HG02642 (cell line): ENCODE measurements at regions not wholly inside any gene's neighbourhood (a gene's known extent, or its start where the extent isn't known, plus 50 kb on each side); places are given as distances from the start of the nearest gene placed in this dataset.
"Not testable (repeated sequence)": the region's sequence is repeated elsewhere in the genome, so short reads cannot be mapped to it uniquely, and the experiment has no call there.

Experiments
- ATAC-seq: cut with Tn5 transposase; IDR thresholded peaks from one replicate; pipeline ENCODE4 v1.9.1; 2021; ENCODE audit warnings: mild to moderate bottlenecking; ENCODE audit not compliant: unreplicated experiment, poor library complexity

DNA sequence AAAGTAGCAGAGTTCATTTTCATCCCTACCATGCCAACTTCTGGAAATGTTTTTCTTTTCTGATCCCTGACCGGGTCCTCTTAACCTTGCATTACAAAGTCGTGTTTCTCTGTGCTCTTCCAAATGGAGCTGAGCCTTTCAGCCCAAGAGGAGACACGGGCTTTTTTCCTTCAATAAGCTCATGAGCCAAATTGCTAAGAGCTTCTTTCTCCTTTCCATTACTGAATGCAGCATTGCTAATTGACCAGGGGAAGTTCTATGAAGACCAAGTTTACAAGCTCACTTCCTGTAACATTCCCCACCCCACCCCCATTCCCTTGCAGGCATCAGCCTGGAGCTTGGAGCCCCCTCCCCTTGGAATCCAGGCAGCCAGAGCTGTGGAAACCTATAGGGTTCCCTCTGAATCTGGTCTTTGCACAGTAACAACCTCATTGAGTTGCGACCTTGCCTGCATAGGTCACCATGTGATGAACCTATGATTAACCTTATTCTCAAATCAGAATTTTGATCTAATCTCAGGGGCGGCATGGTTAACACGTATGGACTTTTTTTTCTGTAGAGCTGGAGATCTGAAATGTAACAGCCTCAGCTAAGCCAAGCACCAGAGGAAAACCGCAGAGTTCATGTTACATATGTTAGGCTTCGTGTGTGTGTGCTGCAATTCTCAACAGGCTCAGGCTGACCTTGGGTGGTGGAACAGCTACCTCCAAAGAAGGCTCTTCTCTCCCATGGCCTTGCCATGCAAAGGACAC, 395.7 kb upstream of the ZNF462 start:
- no peak for ATAC-seq

DNA sequence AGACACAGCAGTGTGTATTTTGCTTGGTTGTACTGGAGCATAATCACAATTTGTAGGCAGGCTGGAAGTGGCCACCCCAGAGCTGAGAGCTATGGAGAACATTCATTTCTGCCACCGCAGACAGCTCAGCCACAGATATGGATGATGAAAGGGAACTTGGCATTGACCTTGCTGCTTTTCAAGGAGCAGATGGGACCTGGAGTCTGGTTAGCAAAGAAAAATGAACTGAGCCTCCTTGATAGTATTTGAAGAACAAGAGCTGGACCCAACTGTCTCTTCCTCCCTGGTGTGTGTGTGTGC, 395.2 kb upstream of the ZNF462 start:
- no peak for ATAC-seq

- peak; percentile 75 for ATAC-seq
These were observed 394.5 kb upstream of the ZNF462 start for GRCh38 chr9:106468431-106468830.

DNA sequence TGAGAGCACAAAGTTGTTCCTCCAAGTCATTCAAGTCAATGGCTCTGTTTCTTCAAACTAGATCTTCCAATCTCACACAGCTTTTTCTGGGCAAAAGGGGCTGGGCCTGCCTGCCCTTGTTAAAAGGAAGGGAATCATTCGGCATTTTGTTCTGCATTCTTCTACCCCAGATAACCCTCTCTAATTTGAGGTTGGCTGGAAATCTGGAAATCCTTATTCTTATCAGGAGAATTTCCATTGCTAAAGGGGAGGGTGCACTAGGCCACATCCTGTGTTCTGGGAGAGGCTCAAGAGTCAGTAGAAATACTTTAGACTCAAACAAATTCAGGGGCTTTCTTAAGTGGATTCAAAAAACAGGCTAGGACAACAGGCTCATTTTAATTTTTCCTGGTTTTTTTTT, 384.7 kb upstream of the ZNF462 start:
- ATAC-seq = no peak

DNA sequence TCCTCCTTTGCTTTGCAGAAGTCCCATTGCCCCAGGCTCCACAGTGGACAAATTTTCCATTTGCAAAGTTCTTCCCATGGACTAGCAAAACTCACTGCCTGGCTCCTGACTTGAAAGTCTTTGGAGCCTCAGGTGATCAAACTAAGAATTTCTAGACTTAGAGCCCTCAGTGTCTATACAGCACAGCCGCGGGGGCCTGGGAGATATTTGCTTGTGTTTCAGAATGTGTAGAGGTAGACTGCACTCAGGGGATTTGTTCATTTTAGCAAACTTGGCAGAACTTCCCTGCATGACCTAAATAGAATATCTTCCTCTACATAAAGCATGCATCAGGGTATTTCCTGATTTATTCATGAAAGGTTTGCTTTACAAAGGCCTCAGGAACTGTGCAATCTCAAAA, 384.2 kb upstream of the ZNF462 start:
- no peak for ATAC-seq

DNA sequence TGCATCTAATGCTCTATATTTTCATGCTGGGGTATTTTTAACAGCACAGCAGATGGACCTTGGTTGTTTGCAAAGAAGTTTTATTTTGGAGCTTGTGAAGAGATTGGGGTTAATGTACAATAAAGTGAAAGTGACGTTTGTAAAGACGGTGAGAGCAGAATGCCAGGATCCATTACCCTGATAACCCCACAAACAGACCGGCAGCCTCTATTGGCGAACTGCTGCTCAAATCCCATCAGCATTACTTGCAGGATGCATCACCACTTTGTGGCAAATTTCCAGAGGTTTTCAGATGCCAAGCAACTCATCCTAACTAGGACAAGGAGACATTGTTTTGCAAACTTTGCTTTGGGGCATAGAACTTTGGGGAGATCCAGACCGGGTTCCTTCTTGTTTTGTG, 383.3 kb upstream of the ZNF462 start:
- ATAC-seq = no peak

- ATAC-seq = no peak
These were observed 381.9 kb upstream of the ZNF462 start for GRCh38 chr9:106481013-106481609.

GRCh38 chr9:106482733-106483132, 380.2 kb upstream of the ZNF462 start:
- no peak for ATAC-seq

DNA sequence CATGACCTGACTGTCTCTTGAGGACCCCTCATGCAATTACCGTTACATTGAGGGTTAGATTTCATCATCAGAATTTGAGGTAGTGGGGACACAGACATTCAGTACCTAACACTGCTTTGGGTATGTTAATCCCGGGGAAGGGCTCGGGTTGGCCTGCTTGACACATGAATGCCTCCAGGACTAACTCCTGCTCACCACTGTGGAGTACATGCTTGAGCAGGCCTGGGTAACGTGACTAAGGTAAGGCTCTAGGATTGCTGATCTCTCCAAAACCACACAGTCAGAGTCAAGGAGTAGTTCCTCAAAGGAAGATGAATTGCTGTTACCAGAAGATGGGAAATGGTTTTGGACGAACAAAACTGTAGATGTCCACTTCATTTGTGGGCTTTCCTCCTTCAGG, 376.3 kb upstream of the ZNF462 start:
- no peak for ATAC-seq

DNA sequence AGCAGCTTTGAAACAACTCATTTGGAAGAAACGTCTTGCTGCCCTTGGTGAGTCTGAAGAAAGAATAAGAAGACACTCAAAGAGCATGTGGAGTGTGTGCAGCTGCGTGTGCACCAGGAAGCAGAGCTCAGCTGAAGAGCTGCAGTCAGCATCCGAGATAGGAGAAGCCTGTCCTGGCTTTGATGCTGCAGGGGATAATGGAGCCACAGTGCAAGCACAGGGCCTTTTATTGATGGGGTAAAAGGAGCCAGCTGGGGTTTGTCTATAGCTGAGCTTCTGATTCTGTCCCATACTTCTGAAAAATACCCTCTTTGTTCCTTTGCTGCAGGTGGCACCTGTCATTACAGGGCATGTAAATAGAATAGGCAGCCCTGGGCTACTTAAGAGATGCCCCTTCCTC, 375.7 kb upstream of the ZNF462 start:
- no peak for ATAC-seq

DNA sequence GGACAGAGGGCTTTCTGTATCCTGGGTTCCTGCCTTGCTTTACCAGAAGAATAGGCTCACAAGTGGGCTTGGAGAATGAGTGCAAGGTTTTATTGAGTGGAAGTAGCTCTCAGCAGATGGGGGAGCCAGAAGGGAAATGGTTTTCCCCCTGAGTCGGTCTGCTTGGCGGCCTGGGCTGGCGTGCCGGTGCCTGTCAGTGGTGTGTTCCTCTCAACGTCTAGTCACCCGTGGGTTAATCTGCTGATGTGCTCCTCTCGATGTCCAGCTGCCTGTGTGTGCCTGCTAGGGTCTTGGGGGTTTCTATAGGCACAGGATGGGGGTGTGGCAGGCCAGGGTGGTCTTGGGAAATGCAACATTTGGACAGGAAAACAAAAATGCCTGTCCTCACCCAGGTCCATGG, 370.8 kb upstream of the ZNF462 start:
- not testable (repeated sequence) for ATAC-seq

DNA sequence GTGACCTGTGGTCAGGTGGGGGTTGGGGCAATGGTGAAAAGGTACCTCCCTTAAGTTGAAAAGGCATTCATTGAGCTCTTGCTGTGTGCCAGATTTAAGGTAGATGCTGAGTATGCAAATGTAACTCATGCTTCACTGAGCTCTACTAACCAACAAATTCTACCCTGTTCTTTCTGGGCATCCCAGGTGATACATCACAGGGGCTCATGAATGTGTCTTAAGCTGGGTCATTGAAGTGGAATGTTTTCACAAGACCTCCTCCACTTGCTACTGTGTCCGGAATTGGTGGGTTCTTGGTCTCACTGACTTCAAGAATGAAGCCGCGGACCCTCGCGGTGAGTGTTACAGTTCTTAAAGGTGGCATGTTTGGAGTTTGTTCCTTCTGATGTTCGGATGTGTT, 362.8 kb upstream of the ZNF462 start:
- ATAC-seq = no peak

GRCh38 chr9:106501210-106501609, 361.8 kb upstream of the ZNF462 start:
- ATAC-seq = not testable (repeated sequence)

GRCh38 chr9:106502930-106503329, 360.0 kb upstream of the ZNF462 start:
- ATAC-seq = no peak

DNA sequence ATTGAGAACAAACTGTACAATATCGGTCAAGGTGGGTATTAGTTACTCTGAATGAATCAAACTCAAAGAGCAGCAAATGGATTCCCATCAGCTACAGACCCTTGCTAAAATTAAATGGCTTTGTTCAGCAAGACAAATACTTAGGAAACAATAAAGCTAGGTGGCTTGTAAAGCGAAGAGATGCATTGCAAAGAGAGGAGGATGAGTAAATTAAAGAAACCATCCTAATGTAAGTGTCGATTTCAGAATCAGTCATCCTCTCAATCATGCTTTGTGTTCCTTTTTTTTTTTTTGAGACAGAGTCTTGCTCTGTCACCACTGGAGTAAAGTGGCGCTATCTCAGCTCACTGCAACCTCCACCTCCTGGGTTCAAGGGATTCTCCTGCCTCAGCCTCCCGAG, 359.2 kb upstream of the ZNF462 start:
- no peak for ATAC-seq

DNA sequence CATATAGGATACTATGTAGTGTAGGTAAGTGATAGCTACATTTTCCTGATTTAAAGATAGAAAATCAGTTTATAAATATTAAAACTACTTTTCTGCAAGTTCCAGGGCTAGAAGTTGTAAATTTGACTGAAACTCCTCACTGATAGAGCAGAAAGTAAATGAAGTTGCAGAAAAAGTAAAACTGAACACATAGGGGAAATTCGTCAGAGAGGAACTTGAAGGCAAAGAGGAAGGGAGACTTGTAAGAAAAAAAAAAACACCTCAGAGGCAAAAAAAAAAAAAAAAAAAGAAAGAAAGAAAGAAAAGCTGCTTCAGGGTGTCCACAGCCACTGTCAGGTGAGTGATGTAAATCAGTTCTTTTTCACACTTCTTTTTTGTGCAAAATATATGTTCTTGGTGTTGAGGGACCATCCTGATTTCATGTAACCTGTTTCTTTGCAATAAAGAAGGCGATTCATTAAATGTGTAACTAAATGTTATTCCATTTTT, 336.2 kb upstream of the ZNF462 start:
- ATAC-seq = no peak

DNA sequence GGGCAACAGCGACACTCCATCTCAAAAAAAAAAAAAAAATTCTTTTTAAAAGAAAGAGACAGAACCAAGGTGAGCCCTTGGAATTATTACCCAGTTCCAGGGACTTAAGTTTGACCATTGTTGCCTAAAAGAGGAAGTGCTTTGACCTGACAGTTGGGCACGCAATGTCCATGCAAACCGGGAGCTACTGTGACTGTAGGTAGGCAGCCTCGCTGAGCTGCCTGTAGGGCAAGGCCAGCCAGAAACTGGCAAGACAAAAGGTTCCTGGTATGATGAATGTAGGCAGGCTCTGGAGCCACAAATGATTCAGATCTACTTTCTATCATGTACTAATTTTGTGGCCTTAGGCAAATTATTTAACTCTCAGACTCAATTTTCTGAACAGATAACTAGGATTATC, 334.8 kb upstream of the ZNF462 start:
- ATAC-seq = no peak

GRCh38 chr9:106529616-106530015, 333.4 kb upstream of the ZNF462 start:
- no peak for ATAC-seq

GRCh38 chr9:106531491-106531890, 331.5 kb upstream of the ZNF462 start:
- no peak for ATAC-seq

DNA sequence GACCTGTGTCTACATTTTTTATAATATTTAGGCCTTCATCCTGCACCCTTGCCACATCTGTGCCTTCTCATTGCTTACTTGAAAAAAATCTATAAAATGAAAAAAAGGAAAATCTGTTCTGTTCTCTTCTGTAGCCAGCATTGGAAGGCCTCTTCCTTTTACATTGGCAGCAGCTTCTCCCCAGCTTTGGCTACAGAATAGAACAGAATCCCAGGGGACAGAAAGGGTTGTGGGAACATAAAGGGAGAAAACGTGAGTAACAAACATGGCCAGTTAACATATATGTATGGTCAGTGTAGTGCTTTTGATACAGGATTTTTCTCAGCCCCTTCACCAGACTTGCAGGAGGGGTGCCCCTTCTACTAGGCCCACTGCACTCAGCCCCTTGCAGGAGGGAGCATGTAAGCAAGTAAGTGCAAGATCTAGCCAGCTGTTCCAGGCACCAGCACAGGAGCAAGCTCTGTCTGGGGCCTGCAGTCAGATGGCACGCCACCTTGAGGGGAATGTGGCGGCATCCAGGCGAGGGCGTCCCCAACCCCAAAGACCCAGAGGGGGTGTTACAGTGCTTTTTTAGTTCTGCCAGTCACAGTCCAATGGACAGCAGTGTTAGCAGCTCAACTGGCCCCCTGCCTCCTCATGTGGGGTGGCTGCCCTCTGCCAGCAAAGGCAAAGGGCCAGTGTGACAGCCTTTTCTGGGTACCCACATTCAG, 330.5 kb upstream of the ZNF462 start:
- ATAC-seq = no peak

DNA sequence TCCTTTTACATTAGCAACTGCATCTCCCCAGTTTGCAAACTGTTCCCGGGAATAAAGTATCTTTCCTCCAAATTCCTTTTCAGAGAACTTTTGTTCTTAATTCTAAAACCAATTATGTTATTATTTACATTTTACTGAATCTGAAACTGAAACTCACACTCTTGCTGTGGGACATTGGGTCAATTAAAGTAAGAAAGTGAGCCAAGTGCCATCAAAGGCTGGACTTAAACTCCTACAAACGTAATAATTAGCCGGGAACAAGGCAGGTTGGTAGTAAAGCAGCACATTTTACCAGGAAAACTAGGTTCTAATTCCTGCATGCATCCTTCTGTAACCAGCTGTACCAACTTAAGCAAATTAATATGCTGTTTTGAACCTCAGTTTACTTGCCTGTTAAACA, 328.2 kb upstream of the ZNF462 start:
- no peak for ATAC-seq

DNA sequence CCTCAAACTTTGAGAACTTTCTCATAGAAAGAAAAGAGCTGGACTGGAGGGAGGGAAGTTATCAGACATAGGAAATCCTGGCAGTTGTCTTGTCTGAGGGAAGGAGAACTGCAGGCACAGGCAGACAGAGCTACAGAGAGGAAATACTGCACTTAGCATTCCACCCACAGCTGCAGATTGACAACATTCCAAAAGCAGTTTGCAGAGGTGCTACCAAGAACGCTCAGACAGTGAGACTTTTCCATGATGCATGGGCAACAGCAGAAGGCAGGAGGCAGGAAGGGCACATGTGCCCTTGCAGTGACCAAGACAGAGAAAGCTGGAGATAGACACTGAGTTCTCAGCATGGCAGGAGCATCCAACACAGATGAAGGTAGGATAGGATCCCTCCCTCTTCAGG, 327.5 kb upstream of the ZNF462 start:
- no peak for ATAC-seq
